Body of pancreas (tissue), 4 donors: ENCODE measurements at regions not wholly inside any gene's neighbourhood (a gene's known extent, or its start where the extent isn't known, plus 50 kb on each side); places are given as distances from the start of the nearest gene placed in this dataset.

Experiments
- CTCF ChIP-seq, 7 experiments: fragments of 450-650 bp in 4 of 7; fragments of 200-600 bp in 3 of 7; sonication (generic) in 3 of 7; IDR thresholded peaks; one replicate each; pipeline ENCODE4 v1.5.1; 2016 to 2019; ENCODE audit warnings: antibody characterized with exemption in 7 of 7
- POLR2A ChIP-seq, 3 donors: fragments of 450-650 bp; IDR thresholded peaks; one replicate each; pipeline ENCODE4 v1.6.1; 2016; ENCODE audit warnings: antibody characterized with exemption in 3 of 3, mild to moderate bottlenecking in 2 of 3

DNA sequence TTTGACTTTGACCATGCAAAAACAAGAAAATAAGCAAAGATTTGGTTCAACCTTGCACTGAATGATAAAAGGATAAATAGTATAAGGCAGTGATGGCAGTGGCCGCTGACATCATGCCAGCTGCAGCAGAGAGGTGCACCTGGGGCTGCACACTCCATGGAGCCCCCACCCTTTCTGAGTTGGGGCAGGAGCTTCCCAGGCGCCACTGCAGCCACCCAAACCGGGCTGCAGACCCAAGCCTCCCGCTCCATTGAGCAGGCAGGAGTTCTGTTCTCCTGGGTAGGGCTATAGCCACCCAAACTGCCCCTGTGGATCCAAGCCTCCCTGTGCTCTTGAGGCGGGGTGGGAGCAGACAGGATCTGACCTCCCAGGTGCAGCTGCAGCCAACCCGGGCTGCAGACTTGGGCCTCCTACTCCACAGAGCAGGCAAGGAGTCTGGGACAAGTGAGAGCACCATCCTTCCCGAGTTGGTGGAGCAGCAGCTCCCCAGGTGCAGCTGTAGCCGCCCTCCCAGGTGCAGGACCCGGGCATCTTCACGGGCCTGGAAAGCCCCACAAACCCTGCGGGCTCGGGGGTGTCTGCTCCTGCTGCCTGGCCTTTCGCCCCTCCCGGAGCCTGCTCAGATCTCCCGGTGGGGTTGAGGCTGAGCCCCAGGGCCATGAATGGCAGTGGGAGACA, 537.9 kb downstream of the TENT5A start:
- TF ChIP-seq POLR2A (IDR thresholded peaks at IDR 0.05) (no peak), CTCF (IDR thresholded peaks at IDR 0.05) (no peak)
